Astrocyte (in vitro differentiated cells and primary cell): ENCODE measurements at regions not wholly inside any gene's neighbourhood (a gene's known extent, or its start where the extent isn't known, plus 50 kb on each side); places are given as distances from the start of the nearest gene placed in this dataset.

Source experiments
- EZH2 ChIP-seq: IDR thresholded peaks from 2 replicates; pipeline ENCODE4 v1.6.1; 2012; ENCODE audit warnings: mild to moderate bottlenecking, low read length, inconsistent platforms; ENCODE audit not compliant: insufficient read depth
- TF ChIP-seq, protein P1 (sequence below): IDR thresholded peaks from 2 replicates; pipeline ENCODE4 v1.5.1; 2011; ENCODE audit warnings: low read depth, mild to moderate bottlenecking, inconsistent platforms, low read length, moderate library complexity; ENCODE audit not compliant: insufficient read depth

- TF ChIP-seq, protein P1, sequence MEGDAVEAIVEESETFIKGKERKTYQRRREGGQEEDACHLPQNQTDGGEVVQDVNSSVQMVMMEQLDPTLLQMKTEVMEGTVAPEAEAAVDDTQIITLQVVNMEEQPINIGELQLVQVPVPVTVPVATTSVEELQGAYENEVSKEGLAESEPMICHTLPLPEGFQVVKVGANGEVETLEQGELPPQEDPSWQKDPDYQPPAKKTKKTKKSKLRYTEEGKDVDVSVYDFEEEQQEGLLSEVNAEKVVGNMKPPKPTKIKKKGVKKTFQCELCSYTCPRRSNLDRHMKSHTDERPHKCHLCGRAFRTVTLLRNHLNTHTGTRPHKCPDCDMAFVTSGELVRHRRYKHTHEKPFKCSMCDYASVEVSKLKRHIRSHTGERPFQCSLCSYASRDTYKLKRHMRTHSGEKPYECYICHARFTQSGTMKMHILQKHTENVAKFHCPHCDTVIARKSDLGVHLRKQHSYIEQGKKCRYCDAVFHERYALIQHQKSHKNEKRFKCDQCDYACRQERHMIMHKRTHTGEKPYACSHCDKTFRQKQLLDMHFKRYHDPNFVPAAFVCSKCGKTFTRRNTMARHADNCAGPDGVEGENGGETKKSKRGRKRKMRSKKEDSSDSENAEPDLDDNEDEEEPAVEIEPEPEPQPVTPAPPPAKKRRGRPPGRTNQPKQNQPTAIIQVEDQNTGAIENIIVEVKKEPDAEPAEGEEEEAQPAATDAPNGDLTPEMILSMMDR = no peak
- no peak for TF ChIP-seq EZH2
Observed at GRCh38 chr1:5485436-5485835, 506.8 kb downstream of the NPHP4 start.
